Thyroid gland (tissue), 4 donors: ENCODE measurements at regions not wholly inside any gene's neighbourhood (a gene's known extent, or its start where the extent isn't known, plus 50 kb on each side); places are given as distances from the start of the nearest gene placed in this dataset.

Experiments used
- DNase-seq, 2 donors: peaks; one replicate each; pipeline ENCODE4 v3.0.0-alpha.2; 2019
- H3K27ac ChIP-seq, 3 donors: fragments of 200-600 bp; sonication (generic); 1 replicate in 2 of 3; 2 replicates in 1 of 3; pipeline ENCODE4 v1.5.1; 2016 to 2019; ENCODE audit warnings: mild to moderate bottlenecking in 1 of 3, moderate library complexity in 1 of 3
- H3K27me3 ChIP-seq: fragments of 200-600 bp; sonication (generic); one replicate; pipeline ENCODE4 v1.5.1; 2019
- H3K36me3 ChIP-seq, 2 donors: fragments of 200-600 bp; sonication (generic); one replicate each; pipeline ENCODE4 v1.5.1; 2016 to 2019
- H3K4me1 ChIP-seq, 2 donors: fragments of 200-600 bp; sonication (generic); one replicate each; pipeline ENCODE4 v1.5.1; 2017 to 2019
- H3K4me3 ChIP-seq, 3 donors: fragments of 200-600 bp; sonication (generic); replicated peaks in 1 of 3; 1 replicate in 2 of 3; 2 replicates in 1 of 3; pipeline ENCODE4 v1.5.1; 2016; ENCODE audit warnings: mild to moderate bottlenecking in 1 of 3
- H3K9me3 ChIP-seq: fragments of 200-600 bp; sonication (generic); one replicate; pipeline ENCODE4 v1.5.1; 2017
- CTCF ChIP-seq, 6 experiments: fragments of 200-600 bp in 3 of 6; fragments of 450-650 bp in 3 of 6; sonication (generic) in 3 of 6; IDR thresholded peaks; one replicate each; pipeline ENCODE4 v1.5.1; 2016 to 2019; ENCODE audit warnings: antibody characterized with exemption in 6 of 6, mild to moderate bottlenecking in 2 of 6, inconsistent platforms in 1 of 6, moderate library complexity in 1 of 6
- POLR2A ChIP-seq, 2 donors: fragments of 450-650 bp; IDR thresholded peaks; one replicate each; pipeline ENCODE4 v1.6.1; 2017; ENCODE audit warnings: antibody characterized with exemption in 2 of 2, mild to moderate bottlenecking in 2 of 2, moderate library complexity in 1 of 2
- WGBS, 2 donors: methylation state at CpG; one replicate each; pipeline ENCODE4 v1.1.5; 2017; 5-methylcytosine and 5-hydroxymethylcytosine counted together
- intact Hi-C: fragments of 100-400 bp; cut with DNase I; formaldehyde crosslinking; loops from one replicate; pipeline ENCODE4 v1.15.1; 2023

DNA sequence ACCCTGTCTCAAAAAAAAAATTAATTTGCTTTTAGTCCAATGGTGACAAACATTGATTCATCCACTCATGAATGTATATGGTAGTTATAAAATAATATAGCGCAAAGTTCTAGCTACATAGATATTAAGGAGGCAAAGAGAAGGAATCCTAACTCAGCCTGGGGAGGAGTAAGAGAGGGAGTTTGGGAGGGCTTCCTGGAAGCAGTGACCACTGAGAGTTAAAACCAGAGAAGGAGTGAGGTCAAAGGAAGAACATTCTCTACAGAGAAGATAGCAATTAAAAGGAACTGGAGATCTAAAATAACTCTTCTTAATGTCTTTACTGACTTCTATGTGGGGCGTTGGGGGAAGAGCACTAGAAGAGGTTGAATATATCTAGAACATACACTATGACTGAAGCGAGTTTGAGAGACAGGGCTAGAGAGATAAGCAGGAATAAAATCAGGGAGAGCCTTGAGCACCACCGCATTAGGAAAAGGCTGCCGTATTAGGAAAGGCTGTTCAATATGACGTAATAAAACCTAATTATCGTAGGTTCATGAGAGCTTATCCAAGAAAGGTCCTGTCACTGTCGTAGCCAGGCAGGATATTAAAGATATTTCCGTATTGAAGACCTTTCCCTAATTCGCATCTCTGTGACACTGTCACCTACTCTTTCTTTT, 81.8 kb upstream of the CNKSR3 start:
- no peak for DNase-seq
- TF ChIP-seq POLR2A (IDR thresholded peaks at IDR 0.05) = no peak
- no peak for TF ChIP-seq CTCF (IDR thresholded peaks at IDR 0.05)
- Histone ChIP-seq H3K36me3 (no peaks in the 10 kb centered on the region), H3K4me3 (no peak overlapping the region), H3K9me3 (no peaks in the 10 kb centered on the region), H3K4me1 (no peaks in the 10 kb centered on the region), H3K27me3 (no peaks in the 10 kb centered on the region), H3K27ac (no peak overlapping the region)
- 93 to 97% methylated on average over 10 of the region's 10 CpGs for WGBS, 2 donors
- intact Hi-C loops = no loop called here

- no peaks in the 10 kb centered on the region for H3K4me1 ChIP-seq
- TF ChIP-seq POLR2A (IDR thresholded peaks at IDR 0.05) = no peak
- no peak for TF ChIP-seq CTCF (IDR thresholded peaks at IDR 0.05)
- 87 to 92% methylated on average over 7 of the region's 7 CpGs for WGBS, 2 donors
- no peaks in the 10 kb centered on the region for H3K36me3 ChIP-seq
- DNase-seq = no peak
- H3K27ac ChIP-seq = no peak overlapping the region
- intact Hi-C loops = no loop called here
- H3K9me3 ChIP-seq = no peaks in the 10 kb centered on the region
- no peaks in the 10 kb centered on the region for H3K27me3 ChIP-seq
- no peak overlapping the region for H3K4me3 ChIP-seq
Measured at GRCh38 chr6:154593122-154593521, 82.6 kb upstream of the CNKSR3 start.

DNA sequence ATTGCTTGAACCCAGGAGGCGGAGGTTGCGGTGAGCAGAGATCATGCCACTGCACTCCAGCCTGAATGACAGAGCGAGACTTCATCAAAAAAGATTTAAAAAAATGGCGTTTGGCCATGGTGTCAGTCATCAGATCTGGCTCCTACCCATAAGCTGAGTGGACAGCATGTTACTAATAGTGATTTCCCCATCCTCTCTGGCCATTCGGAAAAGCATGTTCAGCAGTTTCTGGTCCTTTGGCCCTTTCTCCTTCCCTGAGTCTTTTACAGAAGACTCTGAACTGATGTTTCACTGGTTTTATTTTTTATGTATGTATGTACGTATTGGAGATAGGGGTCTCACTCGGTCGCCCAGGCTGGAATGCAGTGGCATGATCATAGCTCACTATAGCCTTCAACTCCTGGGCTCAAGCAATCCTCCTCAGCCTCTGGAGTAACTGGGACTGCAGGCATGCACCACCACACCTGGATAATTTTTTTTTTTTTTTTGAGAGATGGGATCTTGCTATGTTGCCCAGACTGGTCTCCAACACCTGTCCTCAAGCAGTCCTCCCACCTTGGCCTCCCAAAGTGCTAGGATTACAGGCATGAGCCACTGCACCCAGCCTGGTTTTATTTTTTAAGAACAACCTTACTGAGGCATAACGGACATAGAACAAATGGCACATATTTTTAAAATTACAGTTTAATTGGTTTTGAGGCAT, 84.2 kb upstream of the CNKSR3 start:
- H3K4me1 ChIP-seq = no peaks in the 10 kb centered on the region
- H3K27me3 ChIP-seq = no peaks in the 10 kb centered on the region
- intact Hi-C loops = no loop called here
- 92% methylated on average over 9 of the region's 9 CpGs for WGBS, 2 donors
- no peak overlapping the region for H3K27ac ChIP-seq
- H3K9me3 ChIP-seq = no peaks in the 10 kb centered on the region
- TF ChIP-seq POLR2A (IDR thresholded peaks at IDR 0.05) (no peak), CTCF (IDR thresholded peaks at IDR 0.05) (no peak)
- H3K36me3 ChIP-seq = no peaks in the 10 kb centered on the region
- DNase-seq = no peak
- no peak overlapping the region for H3K4me3 ChIP-seq

GRCh38 chr6:154595538-154595937, 85.1 kb upstream of the CNKSR3 start:
- intact Hi-C loops = no loop called here
- TF ChIP-seq POLR2A (IDR thresholded peaks at IDR 0.05) = no peak
- no peak for TF ChIP-seq CTCF (IDR thresholded peaks at IDR 0.05)
- Histone ChIP-seq H3K4me3 (no peak overlapping the region), H3K36me3 (no peaks in the 10 kb centered on the region), H3K4me1 (no peaks in the 10 kb centered on the region), H3K27ac (no peak overlapping the region), H3K9me3 (no peaks in the 10 kb centered on the region), H3K27me3 (no peaks in the 10 kb centered on the region)
- WGBS, 2 donors = 77 to 88% methylated on average over 1 of the region's 1 CpG
- no peak for DNase-seq

DNA sequence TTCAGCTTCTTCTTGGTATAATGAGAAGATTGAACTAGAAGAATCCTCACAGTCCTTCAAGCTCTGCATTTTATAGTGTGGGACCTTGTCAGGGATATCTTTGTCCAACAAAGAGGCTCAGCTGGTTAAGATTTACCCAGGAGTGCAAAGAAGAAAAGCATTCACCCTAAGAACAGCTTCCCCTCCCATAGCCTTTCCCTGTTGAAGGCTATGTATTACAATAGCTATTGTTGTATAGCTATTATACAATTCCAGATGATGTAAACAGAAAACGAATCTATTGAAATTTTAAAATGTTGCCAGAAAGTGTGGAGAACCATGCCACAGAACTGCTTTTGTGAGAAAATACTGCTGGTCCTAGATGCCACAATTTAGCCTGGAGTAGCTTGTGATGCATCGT, 85.5 kb upstream of the CNKSR3 start:
- TF ChIP-seq POLR2A (IDR thresholded peaks at IDR 0.05) (no peak), CTCF (IDR thresholded peaks at IDR 0.05) (no peak)
- WGBS, 2 donors = 93 to 95% methylated on average over 2 of the region's 2 CpGs
- no peaks in the 10 kb centered on the region for H3K9me3 ChIP-seq
- no peaks in the 10 kb centered on the region for H3K27me3 ChIP-seq
- H3K4me1 ChIP-seq = no peaks in the 10 kb centered on the region
- no peaks in the 10 kb centered on the region for H3K36me3 ChIP-seq
- intact Hi-C loops = no loop called here
- no peak overlapping the region for H3K27ac ChIP-seq
- H3K4me3 ChIP-seq = no peak overlapping the region
- no peak for DNase-seq
